HuH-7 (cell line): ENCODE measurements at regions not wholly inside any gene's neighbourhood (a gene's known extent, or its start where the extent isn't known, plus 50 kb on each side); places are given as distances from the start of the nearest gene placed in this dataset.

Source experiments
- DNase-seq: peaks from one replicate; pipeline ENCODE4 v3.0.0; 2011; ENCODE audit warnings: low spot score

DNA sequence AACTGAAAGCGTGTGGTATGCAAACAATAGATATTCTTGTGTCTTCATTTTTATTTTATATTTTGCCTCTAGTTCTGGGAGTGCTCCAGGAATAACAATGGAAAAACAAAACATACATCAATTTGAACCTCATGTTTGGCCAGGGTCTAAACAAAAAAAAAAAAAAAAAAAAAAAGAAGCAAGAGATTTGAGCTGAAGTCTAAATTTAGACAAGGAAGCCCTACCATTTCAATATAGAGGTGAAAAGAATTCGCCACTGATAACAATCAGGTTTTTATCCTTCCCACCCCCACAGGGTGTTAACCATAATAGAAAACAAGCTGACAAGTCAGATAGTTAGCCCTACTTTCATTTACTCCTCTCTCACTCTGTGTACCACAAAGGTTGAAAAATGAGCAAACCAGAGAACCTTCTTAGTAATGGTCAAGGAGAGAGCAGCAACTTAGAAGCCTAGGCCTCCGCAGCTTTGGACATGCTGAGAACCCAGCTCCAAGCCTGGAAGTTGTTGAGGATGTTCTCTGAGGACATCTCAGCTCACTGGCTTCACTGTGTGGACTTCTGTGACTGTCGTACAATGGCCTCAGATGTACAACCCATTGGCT lies 118.2 kb upstream of the HMHB1 start:
- DNase-seq = no peak

- DNase-seq = no peak
Observed at GRCh38 chr5:143692342-143692741, 119.6 kb upstream of the HMHB1 start.

- DNase-seq = no peak
Observed at GRCh38 chr5:143691945-143692290, 120.0 kb upstream of the HMHB1 start.

- DNase-seq = no peak
Observed at GRCh38 chr5:143691287-143691944, 120.5 kb upstream of the HMHB1 start.

- no peak for DNase-seq
Observed at GRCh38 chr5:143687604-143688003, 124.4 kb upstream of the HMHB1 start.

DNA sequence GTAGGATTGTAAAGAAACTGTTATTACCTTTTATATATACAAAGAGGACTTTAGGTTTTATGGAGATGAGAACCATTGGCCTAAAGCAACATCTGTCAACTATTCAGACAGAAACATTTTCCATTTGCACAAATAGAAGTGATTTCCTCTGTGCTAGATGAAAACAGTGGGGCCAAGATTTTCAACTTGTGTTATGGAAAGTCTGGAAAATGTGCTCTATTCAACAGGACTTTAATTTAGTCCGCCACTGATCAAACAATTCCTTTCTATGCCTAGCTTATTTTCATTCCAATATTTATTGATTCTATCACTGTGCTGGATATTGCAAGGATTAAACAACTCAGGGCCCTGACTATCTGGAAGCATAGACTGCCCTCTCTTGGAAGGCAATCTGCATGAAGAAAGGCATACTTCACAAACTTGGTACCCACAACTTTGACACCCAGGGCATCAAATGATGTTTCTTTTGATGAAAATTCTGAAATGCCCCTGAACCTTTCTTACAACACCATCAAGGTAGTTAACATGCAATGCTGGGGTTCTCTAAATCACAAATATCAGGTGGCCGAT lies 126.6 kb upstream of the HMHB1 start:
- no peak for DNase-seq

GRCh38 chr5:143683459-143683858 lies 128.5 kb upstream of the HMHB1 start:
- DNase-seq = no peak

DNA sequence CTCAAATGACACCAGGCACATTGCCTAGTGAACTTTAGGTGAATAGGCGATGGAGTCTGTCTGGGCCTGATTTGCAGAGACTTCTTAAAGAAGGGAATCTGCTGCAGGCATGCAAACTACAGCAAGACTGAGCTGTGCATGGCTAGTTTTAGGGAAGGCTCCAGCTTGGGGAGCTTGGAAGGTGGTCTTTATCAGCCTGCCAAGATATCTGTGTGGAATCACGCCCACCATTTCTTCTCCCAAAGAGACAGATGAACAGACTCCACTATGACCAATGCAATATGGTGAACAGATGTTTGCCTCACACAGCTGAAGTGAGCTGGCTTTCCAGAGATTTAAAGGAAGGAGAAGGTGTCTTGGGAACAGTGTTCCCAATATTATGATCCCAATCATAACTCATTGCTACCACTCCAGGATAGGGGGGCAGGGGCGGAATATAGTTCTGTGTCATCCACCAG lies 129.0 kb upstream of the HMHB1 start:
- no peak for DNase-seq

DNA sequence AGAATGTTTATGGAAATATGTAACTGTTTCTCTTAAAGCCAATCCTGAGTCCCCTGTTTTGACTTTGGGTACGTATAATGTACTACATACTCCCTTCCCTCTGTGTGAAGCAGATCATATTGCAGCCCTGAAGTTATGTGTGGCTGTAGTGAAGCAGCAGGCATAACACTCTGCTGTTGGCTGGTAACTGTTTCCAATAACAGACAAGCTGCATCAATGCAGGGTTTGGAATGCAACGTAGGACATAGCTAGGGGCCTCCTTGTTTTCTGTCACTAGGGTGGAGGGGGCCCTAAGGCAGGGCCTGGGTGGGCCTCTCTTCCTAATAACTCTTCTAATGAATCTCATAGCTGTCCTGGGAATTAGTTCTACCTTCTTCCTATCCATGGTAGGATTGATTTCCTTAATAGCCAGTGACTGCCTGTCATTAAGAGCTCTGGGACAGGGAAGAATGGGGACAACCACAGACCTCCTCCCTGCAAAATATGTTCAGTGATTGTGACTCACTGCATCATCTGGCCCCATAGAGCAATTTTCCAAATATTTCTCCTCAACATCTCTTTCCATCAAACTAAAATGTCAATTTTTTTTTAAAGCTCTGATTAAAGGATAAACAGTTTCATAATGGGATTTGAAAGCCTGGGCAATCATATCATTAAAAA lies 129.6 kb upstream of the HMHB1 start:
- DNase-seq = no peak

- no peak for DNase-seq
Observed at GRCh38 chr5:143680672-143681259, 131.2 kb upstream of the HMHB1 start.

GRCh38 chr5:143679777-143680176 lies 132.2 kb upstream of the HMHB1 start:
- no peak for DNase-seq

DNA sequence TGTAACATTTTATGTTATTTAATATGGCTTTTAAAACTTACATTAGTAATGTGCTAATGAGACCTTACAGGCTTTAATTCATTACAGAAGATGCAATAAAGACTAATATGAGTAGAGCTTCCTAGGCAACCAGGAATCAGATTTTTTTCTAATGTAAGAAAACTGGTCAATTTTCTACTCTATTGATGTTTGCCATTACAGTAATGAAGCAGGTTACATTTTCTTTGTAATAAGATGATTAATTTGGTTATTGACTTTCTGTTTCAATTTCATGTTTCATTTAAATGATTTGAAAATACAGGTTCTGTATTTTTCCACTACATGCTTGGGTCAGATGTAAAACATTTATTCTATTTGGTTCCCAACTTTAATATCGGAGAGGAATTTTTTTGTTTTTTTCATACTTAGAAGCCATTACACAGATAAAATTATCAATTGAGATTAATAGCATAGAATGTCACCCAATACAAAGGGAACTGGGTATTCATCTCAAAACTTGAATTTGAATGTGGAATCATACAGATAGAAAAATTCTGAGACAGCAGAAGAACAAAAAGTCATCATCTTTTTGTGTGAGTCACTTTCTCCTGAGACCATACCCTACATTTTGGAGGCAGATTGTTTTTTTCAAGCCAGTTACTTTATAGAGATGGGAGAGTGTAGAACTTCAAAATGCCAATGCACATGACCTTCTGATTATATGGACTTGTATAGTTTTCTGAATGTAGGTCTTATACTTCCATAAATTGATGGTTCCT lies 133.6 kb upstream of the HMHB1 start:
- DNase-seq = no peak

- DNase-seq = no peak
Observed at GRCh38 chr5:143677403-143677802, 134.6 kb upstream of the HMHB1 start.

DNA sequence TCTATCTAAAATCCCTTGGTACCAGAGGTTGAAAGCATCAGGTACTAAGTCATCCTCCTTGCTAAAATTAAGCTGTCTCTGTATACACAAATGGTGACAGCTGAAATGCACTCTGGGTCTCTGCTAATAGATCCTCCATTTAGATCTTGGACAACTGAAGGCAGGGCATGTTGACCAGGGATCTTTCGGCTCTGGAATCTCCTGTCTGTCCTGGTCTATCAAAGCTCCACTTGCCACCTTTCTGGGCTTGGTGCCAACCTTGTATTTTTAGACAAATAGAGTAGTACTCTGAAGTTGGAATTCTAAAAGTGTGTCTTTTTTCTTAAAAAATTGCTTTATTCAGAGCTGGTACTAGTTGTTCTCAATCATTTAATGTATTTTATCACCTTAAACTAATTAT lies 135.2 kb upstream of the HMHB1 start:
- DNase-seq = no peak

- DNase-seq = no peak
Observed at GRCh38 chr5:143674469-143674786, 137.5 kb upstream of the HMHB1 start.

DNA sequence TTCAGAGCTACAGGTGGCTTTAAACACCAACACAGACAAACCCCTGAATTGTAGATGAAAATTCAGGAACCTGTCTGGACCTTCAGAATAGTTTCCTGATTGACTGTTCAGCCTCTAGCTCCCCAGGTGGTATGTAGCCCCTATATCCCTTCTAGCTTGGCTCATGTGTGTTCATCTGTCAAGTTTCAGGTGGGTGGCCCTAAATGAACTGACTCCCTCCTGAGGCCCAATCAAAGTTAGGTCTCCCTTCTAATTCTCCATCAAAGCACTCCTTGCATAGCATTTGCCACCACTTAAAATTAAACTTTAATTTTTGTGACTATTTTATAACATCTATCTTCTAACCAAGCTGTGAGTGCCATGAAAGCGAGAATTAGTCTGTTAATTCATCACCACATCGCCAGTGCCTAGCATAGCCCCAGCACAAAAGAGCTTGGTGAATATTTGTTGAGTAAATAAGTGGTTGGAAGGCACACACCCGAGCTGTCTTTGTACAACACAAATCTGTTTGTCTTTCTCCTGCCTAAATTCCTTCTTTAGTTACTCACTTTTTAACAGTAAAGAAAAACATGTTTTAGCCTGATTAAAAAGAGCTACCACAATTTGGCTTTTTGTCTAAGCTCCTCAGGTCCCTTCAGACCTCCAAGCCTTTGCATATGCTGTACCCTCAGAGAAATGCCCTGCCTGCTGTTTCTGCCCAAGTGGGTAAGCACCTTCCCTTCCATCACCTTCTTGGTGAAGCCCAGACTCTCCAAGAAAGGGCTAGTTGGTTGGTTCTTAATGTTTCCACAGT lies 138.1 kb upstream of the HMHB1 start:
- no peak for DNase-seq

- DNase-seq = no peak
Observed at GRCh38 chr5:143672806-143673205, 139.2 kb upstream of the HMHB1 start.

- DNase-seq = no peak
Observed at GRCh38 chr5:143671674-143672569, 140.0 kb upstream of the HMHB1 start.

- no peak for DNase-seq
Observed at GRCh38 chr5:143671021-143671420, 140.9 kb upstream of the HMHB1 start.

DNA sequence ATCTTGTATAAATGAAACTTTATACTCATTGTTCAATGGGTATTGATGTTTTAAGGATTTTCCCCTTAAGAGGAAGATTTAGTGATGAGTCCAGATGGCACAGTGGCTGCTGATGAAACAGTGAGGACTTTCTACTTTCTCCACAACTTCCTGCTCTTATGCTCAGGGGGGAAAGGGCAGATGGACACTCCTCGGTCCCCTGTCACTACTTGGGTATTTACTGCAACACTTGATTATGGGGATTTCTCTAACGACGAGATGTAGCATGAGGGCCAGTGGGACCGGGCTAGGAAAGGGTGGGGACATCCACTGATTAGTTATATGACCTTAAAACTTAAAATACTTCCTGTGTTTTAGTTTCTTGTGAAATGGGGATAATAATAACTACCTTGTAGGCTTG lies 146.1 kb upstream of the HMHB1 start:
- no peak for DNase-seq
